GM18499 (cell line): ENCODE measurements at regions not wholly inside any gene's neighbourhood (a gene's known extent, or its start where the extent isn't known, plus 50 kb on each side); places are given as distances from the start of the nearest gene placed in this dataset.
"Not testable (repeated sequence)": the region's sequence is repeated elsewhere in the genome, so short reads cannot be mapped to it uniquely, and the experiment has no call there.

ENCODE experiments used
- ATAC-seq: cut with Tn5 transposase; IDR thresholded peaks from one replicate; pipeline ENCODE4 v1.9.1; 2021; ENCODE audit warnings: moderate number of reproducible peaks; ENCODE audit not compliant: insufficient read depth, unreplicated experiment

GRCh38 chr2:82391386-82391785 lies 2067.7 kb downstream of the SUCLG1 start:
- ATAC-seq = no peak

DNA sequence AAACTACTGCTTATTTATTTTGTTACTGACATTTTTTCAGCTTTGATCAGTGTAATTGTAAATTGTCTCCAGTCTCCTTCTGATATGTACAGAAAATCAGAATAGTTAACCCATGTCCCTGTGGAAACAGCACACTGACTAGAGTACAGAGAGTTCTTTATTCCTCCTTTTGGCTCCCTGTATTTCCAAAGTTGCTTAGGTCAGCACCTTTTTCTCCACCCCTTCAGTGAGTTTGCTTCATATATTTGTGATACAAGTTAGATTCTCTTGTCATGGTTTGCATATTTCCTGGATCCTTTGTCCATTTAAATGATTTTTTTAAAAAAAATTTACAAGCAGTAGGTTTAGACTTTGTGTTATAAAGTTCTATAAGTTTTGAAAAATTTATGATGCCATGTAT lies 2051.1 kb upstream of the LRRTM1 start:
- no peak for ATAC-seq

DNA sequence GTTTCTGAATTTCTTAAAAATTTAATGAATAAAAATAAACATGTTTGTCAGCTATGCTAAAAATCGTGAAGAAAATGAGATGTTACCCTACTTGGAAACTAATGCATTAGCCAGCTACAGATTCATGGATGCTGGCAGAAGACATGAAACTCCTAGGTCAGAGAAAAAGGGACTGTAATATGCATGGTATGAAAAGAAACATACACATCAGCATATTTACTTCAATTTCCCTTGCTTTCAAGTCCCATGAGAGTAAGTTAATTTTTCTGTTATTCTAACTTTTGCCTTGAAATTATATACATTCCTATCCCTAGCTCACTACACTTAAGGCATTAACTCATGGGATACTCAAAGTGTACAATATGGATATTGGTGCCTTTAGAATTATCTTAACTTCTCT lies 2041.4 kb upstream of the LRRTM1 start:
- ATAC-seq = no peak

DNA sequence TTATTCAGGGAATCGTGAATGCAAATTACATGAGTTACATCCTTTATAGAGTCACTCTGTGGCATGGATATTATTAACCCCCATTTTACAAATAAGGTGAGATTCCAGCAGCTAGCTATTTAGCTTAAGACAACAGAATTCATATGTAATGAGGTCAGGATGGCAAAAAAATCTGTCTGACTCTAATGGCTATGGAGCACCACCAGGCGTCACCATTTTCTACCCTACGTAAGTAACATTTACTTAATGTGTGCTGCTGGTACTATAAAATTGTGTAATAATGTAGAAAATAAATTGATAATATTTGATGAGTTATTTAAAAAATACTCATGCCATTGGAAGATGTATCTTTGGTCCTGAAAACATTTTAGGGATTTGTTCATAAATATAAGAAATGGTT lies 2040.1 kb upstream of the LRRTM1 start:
- ATAC-seq = no peak

GRCh38 chr2:82342356-82342755 lies 2037.8 kb upstream of the LRRTM1 start:
- ATAC-seq = no peak

- no peak for ATAC-seq
Measured at GRCh38 chr2:82340578-82341053, 2036.1 kb upstream of the LRRTM1 start.

DNA sequence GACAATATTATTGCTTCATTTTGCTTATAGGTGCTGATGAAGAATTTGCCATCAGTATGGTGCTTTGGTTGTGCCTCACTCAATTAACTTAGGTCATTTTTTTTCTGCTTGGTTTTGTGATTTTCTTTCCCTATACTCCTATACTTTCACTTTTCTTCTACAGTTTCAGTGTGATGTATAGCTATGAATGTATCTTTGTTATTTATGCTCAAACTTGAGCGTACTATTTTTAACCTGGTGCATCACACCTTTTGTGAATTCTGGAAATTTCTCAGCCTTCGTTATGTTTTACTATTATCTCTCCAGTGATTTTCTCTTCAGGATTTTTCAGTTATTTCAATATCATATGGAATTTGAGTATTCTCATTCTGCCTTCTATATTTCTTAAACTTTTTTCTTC lies 2035.3 kb upstream of the LRRTM1 start:
- no peak for ATAC-seq

GRCh38 chr2:82333697-82334096 lies 2029.1 kb upstream of the LRRTM1 start:
- no peak for ATAC-seq

DNA sequence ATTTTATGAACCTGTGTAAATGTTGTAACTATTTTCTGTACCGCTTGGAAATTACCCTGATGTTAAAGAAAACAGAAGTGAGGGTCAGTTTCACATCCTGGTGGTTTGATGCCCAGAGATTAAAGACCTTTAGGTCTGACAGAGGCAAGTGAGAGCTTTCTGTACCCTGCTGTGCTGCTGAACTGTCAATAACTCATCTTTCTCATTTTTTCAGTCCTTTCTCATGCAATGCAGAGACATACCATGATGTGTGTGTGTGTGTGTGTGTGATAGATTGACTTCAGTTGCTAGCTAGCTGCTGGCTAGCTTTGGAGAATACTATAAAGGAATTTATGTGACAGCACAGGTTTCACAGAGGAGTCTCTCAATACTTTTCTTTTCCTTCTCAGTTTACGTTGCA lies 2025.6 kb upstream of the LRRTM1 start:
- ATAC-seq = no peak

GRCh38 chr2:82326180-82326767 lies 2021.7 kb upstream of the LRRTM1 start:
- not testable (repeated sequence) for ATAC-seq

DNA sequence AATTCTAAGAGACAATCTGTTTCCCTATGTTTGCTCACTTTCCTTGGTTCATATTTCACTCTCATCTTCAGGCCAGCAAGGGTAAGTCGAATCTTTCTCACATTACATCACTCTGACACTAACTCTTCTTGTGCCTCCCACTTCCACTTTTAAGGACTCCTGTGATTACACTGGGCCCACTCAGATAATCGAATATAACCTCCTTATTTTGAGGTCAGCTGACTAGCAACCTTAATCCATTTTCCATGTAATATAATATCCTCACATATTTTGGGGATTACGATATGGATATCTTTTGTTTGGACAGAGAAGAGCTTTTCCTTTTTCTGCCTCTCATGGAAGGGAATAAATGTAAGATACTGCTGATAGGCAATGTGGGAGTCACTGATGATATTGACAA lies 2015.7 kb upstream of the LRRTM1 start:
- no peak for ATAC-seq

DNA sequence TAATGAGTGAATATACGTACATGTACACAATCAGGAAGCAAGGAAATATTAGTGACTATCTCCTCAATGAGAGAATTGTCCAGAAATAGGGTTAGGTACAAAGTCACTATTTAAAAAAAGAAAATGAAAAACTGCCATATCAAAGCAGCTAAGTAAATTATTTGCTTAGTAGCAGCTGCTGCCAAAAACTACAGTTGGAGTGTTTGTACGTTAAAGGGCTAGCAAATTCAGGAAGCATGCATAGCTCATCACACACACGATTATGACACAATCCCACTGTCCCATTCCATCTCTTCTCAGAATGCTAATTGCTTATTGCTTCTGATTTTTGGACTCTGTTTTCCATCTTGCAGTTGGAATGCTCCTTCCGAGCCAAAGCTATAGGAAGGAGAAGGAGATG lies 2012.5 kb upstream of the LRRTM1 start:
- ATAC-seq = no peak

GRCh38 chr2:82316586-82316985 lies 2012.0 kb upstream of the LRRTM1 start:
- ATAC-seq = no peak

DNA sequence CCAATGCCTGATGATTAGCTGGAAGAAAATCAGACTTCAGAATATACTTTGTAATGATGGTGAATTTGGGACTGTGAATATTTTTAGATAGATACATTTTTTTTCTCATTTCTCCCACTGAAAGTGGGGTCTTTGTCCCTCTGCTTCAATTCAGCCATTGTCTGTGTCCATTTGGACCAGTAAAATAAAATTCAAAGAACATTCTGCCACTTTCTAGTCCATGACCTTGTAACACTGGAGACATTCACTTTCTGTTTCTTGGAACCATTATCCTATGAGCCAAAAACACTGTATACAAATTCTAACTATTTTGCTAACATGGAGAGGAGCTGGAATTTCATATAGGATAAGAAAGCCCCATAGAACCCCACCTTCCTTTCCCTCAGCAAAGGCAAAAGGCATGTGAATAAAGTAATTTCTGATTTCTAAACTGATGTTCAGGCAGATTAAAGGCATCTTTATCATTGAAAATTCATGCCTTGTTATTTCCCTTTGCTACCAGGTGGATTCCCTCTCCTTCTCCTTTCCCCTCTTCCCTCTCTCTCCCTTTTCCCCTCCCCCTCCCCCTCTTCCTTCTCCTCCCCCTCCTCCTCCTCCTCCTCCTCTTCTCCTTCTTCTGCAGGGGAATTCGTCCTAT lies 2010.4 kb upstream of the LRRTM1 start:
- ATAC-seq = no peak

DNA sequence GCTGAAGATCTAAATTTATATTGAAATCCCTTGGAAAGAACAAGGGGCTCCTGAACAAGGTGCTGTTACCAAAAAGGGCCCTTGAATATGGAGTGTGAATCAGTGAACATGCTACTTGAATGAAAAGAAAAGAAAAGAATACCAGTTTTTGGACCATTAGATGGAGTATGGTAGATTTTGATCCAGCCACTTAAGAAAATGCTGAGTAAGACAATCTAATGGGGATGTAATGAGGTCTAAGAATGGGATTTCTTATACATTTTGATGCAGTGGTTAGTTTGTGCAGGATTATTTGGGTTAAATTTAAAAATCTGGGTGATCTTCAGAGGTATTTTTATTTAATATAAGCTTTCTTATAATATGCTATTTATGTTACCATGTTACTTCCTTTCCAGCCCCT lies 2003.0 kb upstream of the LRRTM1 start:
- no peak for ATAC-seq

GRCh38 chr2:82301506-82301905 lies 1997.0 kb upstream of the LRRTM1 start:
- ATAC-seq = no peak

DNA sequence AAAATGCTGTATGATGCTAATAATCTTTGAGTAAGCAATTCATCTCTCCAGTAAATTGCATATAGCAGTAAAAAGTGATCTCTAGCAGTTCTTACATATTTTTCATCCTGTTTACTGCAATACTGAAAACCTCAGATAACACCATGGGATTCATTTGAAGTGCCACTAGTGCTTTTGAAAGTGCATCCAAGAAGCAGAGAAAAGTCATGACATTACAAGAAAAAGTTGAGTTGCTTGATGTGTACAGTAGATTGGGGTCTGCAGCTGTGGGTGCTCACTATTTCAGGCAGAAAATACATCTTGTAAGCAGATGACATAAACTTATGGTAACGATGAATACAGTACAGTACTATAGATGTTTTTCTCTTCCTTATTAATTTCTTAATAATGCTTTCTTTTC lies 1984.9 kb upstream of the LRRTM1 start:
- no peak for ATAC-seq

GRCh38 chr2:82283075-82283474 lies 1978.5 kb upstream of the LRRTM1 start:
- ATAC-seq = no peak

DNA sequence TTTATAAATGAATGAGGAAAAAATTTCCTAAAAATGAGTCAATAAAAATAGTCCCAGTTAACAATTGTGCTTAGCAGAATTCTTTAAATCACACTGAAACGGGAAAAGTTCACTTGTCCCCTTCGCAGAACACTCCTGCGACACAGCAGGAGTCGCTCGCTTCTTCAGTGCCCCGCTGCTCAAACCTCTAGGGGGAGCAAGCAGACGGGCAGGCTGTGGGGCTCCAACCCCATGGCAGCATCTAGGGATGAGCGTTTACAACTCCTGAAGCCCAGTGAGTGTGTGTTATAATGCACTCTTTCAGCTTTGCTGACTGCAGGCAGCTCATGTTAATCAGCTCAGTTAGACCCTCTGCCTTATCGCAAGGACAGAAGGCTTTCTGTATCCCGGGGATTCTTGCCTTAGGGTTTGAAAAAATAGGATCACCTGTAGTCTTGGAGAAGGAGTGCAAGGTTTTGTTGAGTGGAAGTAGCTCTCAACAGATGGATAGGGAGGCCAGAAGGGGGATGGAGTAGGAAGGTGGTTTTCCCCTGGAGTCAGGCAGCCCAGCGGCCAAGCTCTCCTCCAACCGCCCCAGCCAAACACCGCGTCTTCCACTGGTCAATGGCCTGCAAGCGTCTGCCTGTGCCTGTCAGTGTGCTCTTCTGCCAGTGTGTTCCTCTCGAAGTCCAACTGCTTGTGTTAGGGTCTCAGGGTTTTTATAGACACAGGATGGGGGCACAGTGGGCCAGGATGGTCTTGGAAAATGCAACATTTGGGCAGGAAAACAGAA lies 1977.7 kb upstream of the LRRTM1 start:
- no peak for ATAC-seq

- ATAC-seq = no peak
Measured at GRCh38 chr2:82279367-82279766, 1974.8 kb upstream of the LRRTM1 start.

GRCh38 chr2:82278416-82278815 lies 1973.9 kb upstream of the LRRTM1 start:
- no peak for ATAC-seq

DNA sequence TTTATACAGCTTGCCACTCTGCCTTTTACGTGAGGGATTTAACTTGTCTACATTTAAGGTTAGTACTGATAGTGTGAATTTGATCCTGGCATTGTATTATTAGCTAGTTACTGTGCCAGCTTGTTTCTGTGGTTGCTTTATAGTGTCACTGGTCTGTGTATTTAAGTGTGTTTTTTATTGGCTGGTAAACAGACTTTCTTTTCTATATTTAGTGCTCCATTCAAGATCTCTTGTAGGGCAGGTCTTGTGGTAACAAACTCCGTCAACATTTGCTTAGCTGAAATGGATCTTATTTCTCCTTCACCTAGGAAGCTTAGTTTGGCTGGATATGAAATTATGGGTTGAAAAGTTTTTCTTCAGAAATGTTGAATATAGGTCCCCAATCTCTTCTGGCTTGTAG lies 1971.0 kb upstream of the LRRTM1 start:
- no peak for ATAC-seq
